OCI-LY3 (cell line): ENCODE measurements at regions not wholly inside any gene's neighbourhood (a gene's known extent, or its start where the extent isn't known, plus 50 kb on each side); places are given as distances from the start of the nearest gene placed in this dataset.

Experiments
- H2AFZ ChIP-seq: fragments of 200-600, 300-600 bp; shearing (Covaris generic); 2 replicates; pipeline ENCODE4 v1.6.0; 2014; ENCODE audit warnings: antibody characterized with exemption, low read depth, low read length
- H3K27ac ChIP-seq: fragments of 200-600, 300-600 bp; sonication (generic); 2 replicates; pipeline ENCODE4 v1.5.1; 2014; ENCODE audit warnings: mild to moderate bottlenecking, low read length, moderate library complexity, mixed read lengths
- H3K27me3 ChIP-seq: fragments of 200-600, 300-600 bp; sonication (generic); 2 replicates; pipeline ENCODE4 v1.6.1; 2014; ENCODE audit warnings: low read depth, low read length, mixed read lengths
- H3K36me3 ChIP-seq: fragments of 200-600, 300-600 bp; sonication (generic); replicated peaks from 2 replicates; pipeline ENCODE3; 2014; ENCODE audit warnings: low read depth, low read length, mixed read lengths
- H3K4me1 ChIP-seq: fragments of 300-600, 200-600 bp; sonication (generic); 2 replicates; pipeline ENCODE4 v1.6.1; 2014; ENCODE audit warnings: low read length, mixed read lengths
- H3K4me2 ChIP-seq: fragments of 200-600, 300-600 bp; sonication (generic); 2 replicates; pipeline ENCODE4 v1.6.1; 2014; ENCODE audit warnings: low read length, mixed read lengths
- H3K4me3 ChIP-seq: fragments of 300-600, 200-600 bp; sonication (generic); 2 replicates; pipeline ENCODE4 v1.5.1; 2014; ENCODE audit warnings: antibody characterized with exemption, mild to moderate bottlenecking, low read length, moderate library complexity
- H3K79me2 ChIP-seq: fragments of 300-600, 200-600 bp; shearing (Covaris generic); 2 replicates; pipeline ENCODE4 v1.6.1; 2014; ENCODE audit warnings: mild to moderate bottlenecking, low read length, mixed read lengths
- H3K9ac ChIP-seq: fragments of 300-600, 200-600 bp; shearing (Covaris generic); 2 replicates; pipeline ENCODE4 v1.6.0; 2014; ENCODE audit warnings: mild to moderate bottlenecking, low read length, moderate library complexity
- H3K9me3 ChIP-seq: fragments of 200-600, 300-600 bp; shearing (Covaris generic); 2 replicates; pipeline ENCODE4 v1.6.1; 2014; ENCODE audit warnings: low read length, mixed read lengths; ENCODE audit not compliant: insufficient read depth
- H4K20me1 ChIP-seq: fragments of 200-600, 300-600 bp; sonication (generic); 2 replicates; pipeline ENCODE4 v1.6.1; 2016; ENCODE audit warnings: low read length, mixed read lengths; ENCODE audit not compliant: insufficient read depth
- EZH2phosphoT487 ChIP-seq: fragments of 200-600 bp; shearing (Covaris generic); IDR thresholded peaks from 2 replicates; pipeline ENCODE4 v1.6.1; 2018; ENCODE audit warnings: antibody characterized with exemption, mixed run types, low read depth
- TF ChIP-seq, protein P1 (sequence below): fragments of 200-600, 300-600 bp; sonication (generic); IDR thresholded peaks from 2 replicates; pipeline ENCODE4 v1.5.1; 2014; ENCODE audit warnings: antibody characterized with exemption, low read length, low read depth

DNA sequence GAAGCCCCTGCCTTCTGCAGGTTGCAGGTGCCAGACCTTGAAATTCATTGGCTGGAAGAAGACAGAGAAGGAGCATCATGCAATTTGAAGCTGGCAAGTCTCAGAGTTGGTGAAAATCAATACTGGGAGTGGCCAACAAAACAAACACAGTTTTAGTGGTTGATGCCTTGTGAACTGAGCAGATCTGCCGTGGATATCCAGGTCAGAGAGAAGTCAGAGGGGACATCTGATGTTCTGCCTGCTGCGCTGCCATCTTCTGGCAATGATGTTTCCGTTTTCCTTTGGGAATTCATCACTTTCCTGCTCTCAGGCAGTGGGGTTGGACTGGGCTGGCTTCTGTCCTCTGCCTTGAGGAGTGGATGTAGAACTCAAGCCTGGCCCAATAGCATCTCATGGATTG lies 132.0 kb downstream of the RPS24 start:
- Histone ChIP-seq H3K27me3 (no peaks in the 10 kb centered on the region), H3K36me3 (no peaks in the 10 kb centered on the region), H2AFZ (no peak overlapping the region), H3K27ac (no peak overlapping the region), H4K20me1 (no peaks in the 10 kb centered on the region), H3K9ac (no peak overlapping the region), H3K79me2 (no peaks in the 10 kb centered on the region), H3K9me3 (no peaks in the 10 kb centered on the region), H3K4me1 (no peaks in the 10 kb centered on the region), H3K4me3 (no peak overlapping the region), H3K4me2 (no peak overlapping the region)
- TF ChIP-seq EZH2phosphoT487, result no peak
- TF ChIP-seq, protein P1, sequence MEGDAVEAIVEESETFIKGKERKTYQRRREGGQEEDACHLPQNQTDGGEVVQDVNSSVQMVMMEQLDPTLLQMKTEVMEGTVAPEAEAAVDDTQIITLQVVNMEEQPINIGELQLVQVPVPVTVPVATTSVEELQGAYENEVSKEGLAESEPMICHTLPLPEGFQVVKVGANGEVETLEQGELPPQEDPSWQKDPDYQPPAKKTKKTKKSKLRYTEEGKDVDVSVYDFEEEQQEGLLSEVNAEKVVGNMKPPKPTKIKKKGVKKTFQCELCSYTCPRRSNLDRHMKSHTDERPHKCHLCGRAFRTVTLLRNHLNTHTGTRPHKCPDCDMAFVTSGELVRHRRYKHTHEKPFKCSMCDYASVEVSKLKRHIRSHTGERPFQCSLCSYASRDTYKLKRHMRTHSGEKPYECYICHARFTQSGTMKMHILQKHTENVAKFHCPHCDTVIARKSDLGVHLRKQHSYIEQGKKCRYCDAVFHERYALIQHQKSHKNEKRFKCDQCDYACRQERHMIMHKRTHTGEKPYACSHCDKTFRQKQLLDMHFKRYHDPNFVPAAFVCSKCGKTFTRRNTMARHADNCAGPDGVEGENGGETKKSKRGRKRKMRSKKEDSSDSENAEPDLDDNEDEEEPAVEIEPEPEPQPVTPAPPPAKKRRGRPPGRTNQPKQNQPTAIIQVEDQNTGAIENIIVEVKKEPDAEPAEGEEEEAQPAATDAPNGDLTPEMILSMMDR, result no peak

GRCh38 chr10:78166261-78166660 lies 132.6 kb downstream of the RPS24 start:
- Histone ChIP-seq H3K27ac (no peak overlapping the region), H2AFZ (no peak overlapping the region), H4K20me1 (no peaks in the 10 kb centered on the region), H3K9ac (no peak overlapping the region), H3K4me1 (no peaks in the 10 kb centered on the region), H3K4me2 (no peak overlapping the region), H3K36me3 (no peaks in the 10 kb centered on the region), H3K79me2 (no peaks in the 10 kb centered on the region), H3K4me3 (no peak overlapping the region), H3K27me3 (no peaks in the 10 kb centered on the region), H3K9me3 (no peaks in the 10 kb centered on the region)
- no peak for TF ChIP-seq EZH2phosphoT487
- TF ChIP-seq, protein P1, result no peak

- Histone ChIP-seq H3K79me2 (no peaks in the 10 kb centered on the region), H3K27ac (no peak overlapping the region), H3K4me2 (no peak overlapping the region), H3K9ac (no peak overlapping the region), H4K20me1 (no peaks in the 10 kb centered on the region), H3K27me3 (no peaks in the 10 kb centered on the region), H3K9me3 (no peaks in the 10 kb centered on the region), H3K4me3 (no peak overlapping the region), H3K4me1 (no peaks in the 10 kb centered on the region), H3K36me3 (no peaks in the 10 kb centered on the region), H2AFZ (no peak overlapping the region)
- TF ChIP-seq EZH2phosphoT487, result no peak
- TF ChIP-seq, protein P1, result no peak
These were observed 135.6 kb downstream of the RPS24 start for GRCh38 chr10:78169214-78169613.

- Histone ChIP-seq H3K36me3 (no peaks in the 10 kb centered on the region), H4K20me1 (no peaks in the 10 kb centered on the region), H3K9me3 (no peaks in the 10 kb centered on the region), H3K4me2 (no peak overlapping the region), H3K27ac (no peak overlapping the region), H3K27me3 (no peaks in the 10 kb centered on the region), H3K4me1 (no peaks in the 10 kb centered on the region), H2AFZ (no peak overlapping the region), H3K79me2 (no peaks in the 10 kb centered on the region), H3K4me3 (no peak overlapping the region), H3K9ac (no peak overlapping the region)
- TF ChIP-seq EZH2phosphoT487, result no peak
- TF ChIP-seq, protein P1, result no peak
These were observed 136.4 kb downstream of the RPS24 start for GRCh38 chr10:78170026-78170475.
